ENCODE measurements at regions not wholly inside any gene's neighbourhood (a gene's known extent, or its start where the extent isn't known, plus 50 kb on each side); places are given as distances from the start of the nearest gene placed in this dataset.

GRCh38 chr9:26369093-26369492, 523.5 kb downstream of the CAAP1 start:
- Histone ChIP-seq H3K4me3 (ENCODE audit: low read depth, low read length) (no peak overlapping the region), H3K27me3 (ENCODE audit: control insufficient read depth, insufficient read depth, low read length) (no peaks in the 10 kb centered on the region), H3K36me3 (ENCODE audit: control insufficient read depth, insufficient read depth, low read length) (no peaks in the 10 kb centered on the region)
- DNase-seq (ENCODE audit: low read depth), result no peak
- TF ChIP-seq, protein P1, sequence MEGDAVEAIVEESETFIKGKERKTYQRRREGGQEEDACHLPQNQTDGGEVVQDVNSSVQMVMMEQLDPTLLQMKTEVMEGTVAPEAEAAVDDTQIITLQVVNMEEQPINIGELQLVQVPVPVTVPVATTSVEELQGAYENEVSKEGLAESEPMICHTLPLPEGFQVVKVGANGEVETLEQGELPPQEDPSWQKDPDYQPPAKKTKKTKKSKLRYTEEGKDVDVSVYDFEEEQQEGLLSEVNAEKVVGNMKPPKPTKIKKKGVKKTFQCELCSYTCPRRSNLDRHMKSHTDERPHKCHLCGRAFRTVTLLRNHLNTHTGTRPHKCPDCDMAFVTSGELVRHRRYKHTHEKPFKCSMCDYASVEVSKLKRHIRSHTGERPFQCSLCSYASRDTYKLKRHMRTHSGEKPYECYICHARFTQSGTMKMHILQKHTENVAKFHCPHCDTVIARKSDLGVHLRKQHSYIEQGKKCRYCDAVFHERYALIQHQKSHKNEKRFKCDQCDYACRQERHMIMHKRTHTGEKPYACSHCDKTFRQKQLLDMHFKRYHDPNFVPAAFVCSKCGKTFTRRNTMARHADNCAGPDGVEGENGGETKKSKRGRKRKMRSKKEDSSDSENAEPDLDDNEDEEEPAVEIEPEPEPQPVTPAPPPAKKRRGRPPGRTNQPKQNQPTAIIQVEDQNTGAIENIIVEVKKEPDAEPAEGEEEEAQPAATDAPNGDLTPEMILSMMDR (IDR thresholded peaks at IDR 0.05; ENCODE audit: insufficient read depth, low read length, poor library complexity, severe bottlenecking), result no peak

DNA sequence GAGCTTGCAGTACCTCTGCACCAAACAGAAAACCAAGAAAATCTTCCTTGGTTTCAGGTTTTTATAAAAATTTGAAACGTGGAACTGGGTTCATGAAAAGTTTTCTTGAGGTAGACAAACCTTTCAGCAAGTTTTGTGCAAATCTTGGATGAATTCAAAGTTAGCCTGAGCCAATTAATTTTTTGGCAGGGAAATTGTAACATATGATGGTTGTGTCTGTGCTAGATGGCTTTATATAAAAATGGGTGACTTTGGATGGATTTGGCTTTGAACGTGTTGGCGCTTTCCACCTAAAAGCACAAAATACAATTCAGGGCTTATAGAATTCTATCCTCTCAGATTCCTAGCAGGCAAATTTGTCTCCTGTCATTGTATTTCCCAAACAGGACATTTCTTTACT, 524.4 kb downstream of the CAAP1 start:
- TF ChIP-seq, protein P1 (IDR thresholded peaks at IDR 0.05; ENCODE audit: insufficient read depth, low read length, poor library complexity, severe bottlenecking), result no peak
- no peaks in the 10 kb centered on the region for H3K36me3 ChIP-seq (ENCODE audit: control insufficient read depth, insufficient read depth, low read length)
- no peaks in the 10 kb centered on the region for H3K27me3 ChIP-seq (ENCODE audit: control insufficient read depth, insufficient read depth, low read length)
- DNase-seq (ENCODE audit: low read depth), result no peak
- no peak overlapping the region for H3K4me3 ChIP-seq (ENCODE audit: low read depth, low read length)

DNA sequence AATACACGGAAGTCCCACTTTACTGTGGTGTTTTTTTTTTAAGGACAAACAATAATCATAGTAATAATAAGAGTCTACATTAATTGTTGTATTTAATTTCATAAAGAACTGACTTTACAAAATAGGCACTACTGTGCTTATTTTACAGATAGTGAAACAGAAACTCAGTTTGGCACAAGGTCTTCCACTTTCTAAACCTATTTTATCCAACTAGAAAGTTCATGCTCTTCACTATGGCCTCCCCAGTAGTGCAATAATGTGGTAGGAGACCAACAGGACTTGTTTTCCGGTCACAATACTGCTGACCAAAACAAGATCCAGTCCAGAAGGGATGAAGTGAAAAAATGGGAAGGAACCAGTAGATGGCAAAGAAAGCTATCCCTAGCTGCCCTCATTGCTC, 531.6 kb downstream of the CAAP1 start:
- H3K27me3 ChIP-seq (ENCODE audit: control insufficient read depth, insufficient read depth, low read length), result no peaks in the 10 kb centered on the region
- no peak for DNase-seq (ENCODE audit: low read depth)
- H3K4me3 ChIP-seq (ENCODE audit: low read depth, low read length), result no peak overlapping the region
- H3K36me3 ChIP-seq (ENCODE audit: control insufficient read depth, insufficient read depth, low read length), result no peaks in the 10 kb centered on the region
- TF ChIP-seq, protein P1 (IDR thresholded peaks at IDR 0.05; ENCODE audit: insufficient read depth, low read length, poor library complexity, severe bottlenecking), result no peak

DNA sequence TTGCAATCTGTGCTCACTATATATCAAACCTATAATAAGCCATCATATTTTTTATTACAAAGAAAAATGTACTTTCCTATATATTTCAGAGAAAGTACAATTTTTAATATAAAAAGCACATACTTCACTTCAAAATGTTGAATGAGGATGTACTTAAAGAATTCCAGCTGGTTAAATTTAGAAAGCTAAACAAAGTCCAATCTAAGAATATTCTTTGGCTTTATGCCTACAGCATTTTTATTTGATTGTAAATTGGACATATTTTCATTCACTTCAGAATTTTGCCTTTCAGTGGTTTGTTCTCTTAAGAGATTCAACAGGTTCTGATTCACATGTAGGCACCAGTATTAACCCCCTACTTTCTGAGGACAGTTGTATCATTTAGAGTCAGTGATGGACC, 533.8 kb downstream of the CAAP1 start:
- Histone ChIP-seq H3K4me3 (ENCODE audit: low read depth, low read length) (no peak overlapping the region), H3K27me3 (ENCODE audit: control insufficient read depth, insufficient read depth, low read length) (no peaks in the 10 kb centered on the region), H3K36me3 (ENCODE audit: control insufficient read depth, insufficient read depth, low read length) (no peaks in the 10 kb centered on the region)
- DNase-seq (ENCODE audit: low read depth), result no peak
- TF ChIP-seq, protein P1 (IDR thresholded peaks at IDR 0.05; ENCODE audit: insufficient read depth, low read length, poor library complexity, severe bottlenecking), result no peak

DNA sequence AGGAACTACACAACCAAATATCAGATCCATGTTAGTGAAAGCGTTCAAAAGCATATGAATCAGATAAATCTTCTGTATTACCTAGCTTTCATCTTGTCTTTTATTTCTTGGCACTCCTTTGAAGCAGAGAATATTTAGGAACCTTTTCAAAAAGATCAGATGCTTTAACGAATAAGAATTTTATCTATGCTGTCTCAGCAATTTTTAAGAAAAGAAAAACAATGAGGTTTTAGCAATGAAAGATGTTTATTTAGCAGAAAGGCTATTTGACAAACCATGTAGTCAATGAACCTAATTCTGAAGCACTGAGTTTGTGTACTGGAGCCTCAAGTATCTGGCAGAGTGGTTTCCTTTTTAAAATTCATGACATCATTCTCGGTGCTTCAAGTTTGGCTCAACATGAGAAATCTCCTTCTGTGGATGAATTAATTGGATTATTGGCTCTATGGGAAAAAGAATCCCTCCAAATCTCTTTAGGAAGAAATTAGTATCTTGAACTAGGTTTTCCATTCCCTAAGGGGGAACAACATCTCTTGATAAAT, 534.7 kb downstream of the CAAP1 start:
- no peak overlapping the region for H3K4me3 ChIP-seq (ENCODE audit: low read depth, low read length)
- TF ChIP-seq, protein P1 (IDR thresholded peaks at IDR 0.05; ENCODE audit: insufficient read depth, low read length, poor library complexity, severe bottlenecking), result no peak
- no peak for DNase-seq (ENCODE audit: low read depth)
- H3K27me3 ChIP-seq (ENCODE audit: control insufficient read depth, insufficient read depth, low read length), result no peaks in the 10 kb centered on the region
- no peaks in the 10 kb centered on the region for H3K36me3 ChIP-seq (ENCODE audit: control insufficient read depth, insufficient read depth, low read length)

- no peak for DNase-seq (ENCODE audit: low read depth)
- Histone ChIP-seq H3K4me3 (ENCODE audit: low read depth, low read length) (no peak overlapping the region), H3K27me3 (ENCODE audit: control insufficient read depth, insufficient read depth, low read length) (no peaks in the 10 kb centered on the region), H3K36me3 (ENCODE audit: control insufficient read depth, insufficient read depth, low read length) (no peaks in the 10 kb centered on the region)
- TF ChIP-seq, protein P1 (IDR thresholded peaks at IDR 0.05; ENCODE audit: insufficient read depth, low read length, poor library complexity, severe bottlenecking), result no peak
These were observed 536.1 kb downstream of the CAAP1 start for GRCh38 chr9:26356491-26356890.

All from kidney epithelial cell (primary cell).